ENCODE measurements at regions not wholly inside any gene's neighbourhood (a gene's known extent, or its start where the extent isn't known, plus 50 kb on each side); places are given as distances from the start of the nearest gene placed in this dataset.

DNA sequence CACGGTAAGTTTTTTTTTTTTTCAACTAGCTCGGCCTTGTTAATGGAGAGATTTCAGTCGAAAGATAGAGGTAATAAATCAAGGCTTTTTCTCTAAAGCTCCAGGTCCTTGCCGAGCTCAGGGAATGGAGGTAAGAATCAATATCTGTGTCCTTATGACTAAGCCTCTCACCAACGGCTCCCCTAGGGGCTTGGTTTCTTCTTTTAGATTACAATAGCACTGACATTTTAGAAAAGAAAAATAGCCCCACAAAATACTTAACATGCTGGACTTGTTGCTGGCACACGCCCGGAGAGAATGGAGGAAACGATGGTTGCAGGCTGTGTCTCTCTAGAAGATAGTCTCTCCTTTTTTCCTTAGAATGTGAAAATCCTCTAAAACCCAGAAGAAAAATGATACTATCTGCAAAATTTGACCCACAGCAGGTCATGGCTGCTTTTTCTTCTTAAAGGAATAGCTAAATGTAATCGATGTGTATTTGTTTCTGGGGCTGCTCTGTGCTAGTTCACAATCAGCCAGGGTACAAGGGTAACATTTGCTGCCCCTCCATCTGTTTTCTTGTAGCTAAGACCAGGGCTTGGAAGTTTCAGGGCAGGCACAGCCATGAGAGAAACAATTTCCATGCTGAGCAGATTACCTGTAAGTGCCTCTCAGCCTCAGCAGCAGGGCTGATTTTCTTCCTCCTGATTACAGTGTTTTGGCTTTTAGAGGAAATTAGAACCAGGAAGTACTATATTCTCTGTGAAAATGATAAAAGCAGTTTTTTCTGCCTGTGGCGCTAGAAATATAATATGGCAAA lies 86.2 kb upstream of the GNG12 start:
- TF ChIP-seq, protein P1, sequence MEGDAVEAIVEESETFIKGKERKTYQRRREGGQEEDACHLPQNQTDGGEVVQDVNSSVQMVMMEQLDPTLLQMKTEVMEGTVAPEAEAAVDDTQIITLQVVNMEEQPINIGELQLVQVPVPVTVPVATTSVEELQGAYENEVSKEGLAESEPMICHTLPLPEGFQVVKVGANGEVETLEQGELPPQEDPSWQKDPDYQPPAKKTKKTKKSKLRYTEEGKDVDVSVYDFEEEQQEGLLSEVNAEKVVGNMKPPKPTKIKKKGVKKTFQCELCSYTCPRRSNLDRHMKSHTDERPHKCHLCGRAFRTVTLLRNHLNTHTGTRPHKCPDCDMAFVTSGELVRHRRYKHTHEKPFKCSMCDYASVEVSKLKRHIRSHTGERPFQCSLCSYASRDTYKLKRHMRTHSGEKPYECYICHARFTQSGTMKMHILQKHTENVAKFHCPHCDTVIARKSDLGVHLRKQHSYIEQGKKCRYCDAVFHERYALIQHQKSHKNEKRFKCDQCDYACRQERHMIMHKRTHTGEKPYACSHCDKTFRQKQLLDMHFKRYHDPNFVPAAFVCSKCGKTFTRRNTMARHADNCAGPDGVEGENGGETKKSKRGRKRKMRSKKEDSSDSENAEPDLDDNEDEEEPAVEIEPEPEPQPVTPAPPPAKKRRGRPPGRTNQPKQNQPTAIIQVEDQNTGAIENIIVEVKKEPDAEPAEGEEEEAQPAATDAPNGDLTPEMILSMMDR (IDR thresholded peaks at IDR 0.05) = no peak
- TF ChIP-seq, protein P2, sequence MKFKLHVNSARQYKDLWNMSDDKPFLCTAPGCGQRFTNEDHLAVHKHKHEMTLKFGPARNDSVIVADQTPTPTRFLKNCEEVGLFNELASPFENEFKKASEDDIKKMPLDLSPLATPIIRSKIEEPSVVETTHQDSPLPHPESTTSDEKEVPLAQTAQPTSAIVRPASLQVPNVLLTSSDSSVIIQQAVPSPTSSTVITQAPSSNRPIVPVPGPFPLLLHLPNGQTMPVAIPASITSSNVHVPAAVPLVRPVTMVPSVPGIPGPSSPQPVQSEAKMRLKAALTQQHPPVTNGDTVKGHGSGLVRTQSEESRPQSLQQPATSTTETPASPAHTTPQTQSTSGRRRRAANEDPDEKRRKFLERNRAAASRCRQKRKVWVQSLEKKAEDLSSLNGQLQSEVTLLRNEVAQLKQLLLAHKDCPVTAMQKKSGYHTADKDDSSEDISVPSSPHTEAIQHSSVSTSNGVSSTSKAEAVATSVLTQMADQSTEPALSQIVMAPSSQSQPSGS (CRISPR knock-in tag; IDR thresholded peaks at IDR 0.05; ENCODE audit: borderline replicate concordance, low read depth) = no peak
- TF ChIP-seq, protein P3, sequence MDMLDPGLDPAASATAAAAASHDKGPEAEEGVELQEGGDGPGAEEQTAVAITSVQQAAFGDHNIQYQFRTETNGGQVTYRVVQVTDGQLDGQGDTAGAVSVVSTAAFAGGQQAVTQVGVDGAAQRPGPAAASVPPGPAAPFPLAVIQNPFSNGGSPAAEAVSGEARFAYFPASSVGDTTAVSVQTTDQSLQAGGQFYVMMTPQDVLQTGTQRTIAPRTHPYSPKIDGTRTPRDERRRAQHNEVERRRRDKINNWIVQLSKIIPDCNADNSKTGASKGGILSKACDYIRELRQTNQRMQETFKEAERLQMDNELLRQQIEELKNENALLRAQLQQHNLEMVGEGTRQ (CRISPR knock-in tag; IDR thresholded peaks at IDR 0.05) = no peak

Data from WTC11 (cell line).